ENCODE measurements at regions not wholly inside any gene's neighbourhood (a gene's known extent, or its start where the extent isn't known, plus 50 kb on each side); places are given as distances from the start of the nearest gene placed in this dataset.

DNA sequence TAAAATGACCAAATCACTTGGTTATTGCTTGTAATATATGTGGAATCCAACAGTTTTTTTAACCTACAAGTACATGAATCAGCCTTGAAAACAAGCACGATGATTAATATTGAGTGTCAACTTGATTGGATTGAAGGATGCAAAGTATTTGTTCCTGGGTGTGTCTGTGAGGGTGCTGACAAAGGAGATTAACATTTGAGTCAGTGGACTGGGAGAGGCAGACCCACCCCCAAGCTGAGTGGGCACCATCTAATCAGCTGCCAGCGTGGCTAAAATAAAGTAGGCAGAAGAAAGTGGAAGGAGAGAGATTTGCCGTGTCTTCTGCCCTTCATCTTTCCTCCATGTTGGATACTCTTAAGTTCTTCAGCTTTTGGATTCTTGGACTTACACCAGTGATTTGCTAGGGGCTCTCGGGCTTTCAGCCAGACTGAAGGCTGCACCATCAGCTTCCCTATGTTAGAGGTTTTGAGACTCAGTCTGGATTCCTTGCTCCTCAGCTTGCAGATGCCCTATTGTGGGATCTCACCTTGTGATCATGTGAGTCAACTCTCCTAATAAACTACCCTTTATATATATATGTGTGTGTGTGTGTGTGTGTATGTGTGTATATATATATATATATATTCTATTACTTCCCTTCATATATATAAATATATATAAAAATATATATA, 118.4 kb upstream of the WDR11 start:
- H3K4me1 Mint-ChIP-seq = no peaks in the 10 kb centered on the region
- no peak for DNase-seq
- TF ChIP-seq, protein P1, sequence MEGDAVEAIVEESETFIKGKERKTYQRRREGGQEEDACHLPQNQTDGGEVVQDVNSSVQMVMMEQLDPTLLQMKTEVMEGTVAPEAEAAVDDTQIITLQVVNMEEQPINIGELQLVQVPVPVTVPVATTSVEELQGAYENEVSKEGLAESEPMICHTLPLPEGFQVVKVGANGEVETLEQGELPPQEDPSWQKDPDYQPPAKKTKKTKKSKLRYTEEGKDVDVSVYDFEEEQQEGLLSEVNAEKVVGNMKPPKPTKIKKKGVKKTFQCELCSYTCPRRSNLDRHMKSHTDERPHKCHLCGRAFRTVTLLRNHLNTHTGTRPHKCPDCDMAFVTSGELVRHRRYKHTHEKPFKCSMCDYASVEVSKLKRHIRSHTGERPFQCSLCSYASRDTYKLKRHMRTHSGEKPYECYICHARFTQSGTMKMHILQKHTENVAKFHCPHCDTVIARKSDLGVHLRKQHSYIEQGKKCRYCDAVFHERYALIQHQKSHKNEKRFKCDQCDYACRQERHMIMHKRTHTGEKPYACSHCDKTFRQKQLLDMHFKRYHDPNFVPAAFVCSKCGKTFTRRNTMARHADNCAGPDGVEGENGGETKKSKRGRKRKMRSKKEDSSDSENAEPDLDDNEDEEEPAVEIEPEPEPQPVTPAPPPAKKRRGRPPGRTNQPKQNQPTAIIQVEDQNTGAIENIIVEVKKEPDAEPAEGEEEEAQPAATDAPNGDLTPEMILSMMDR (conservative IDR thresholded peaks at IDR 0.05) = no peak
- Histone ChIP-seq H2AK5ac (ENCODE audit: insufficient read length, low read length) (no peak overlapping the region), H3K79me1 (ENCODE audit: insufficient read depth, low read depth, low read length, poor library complexity, severe bottlenecking) (no peaks in the 10 kb centered on the region), H3K27me3 (ENCODE audit: insufficient read depth, low read length) (no peaks in the 10 kb centered on the region), H4K8ac (replicated peaks; ENCODE audit: insufficient read length, low read depth, low read length) (no peak overlapping the region), H2BK120ac (ENCODE audit: low read depth, low read length, poor library complexity, severe bottlenecking) (no peak overlapping the region), H2BK20ac (ENCODE audit: low read depth, low read length, poor library complexity, severe bottlenecking) (no peak overlapping the region), H3K9me3 (ENCODE audit: control insufficient read depth, low read depth, low read length) (no peaks in the 10 kb centered on the region), H3K23ac (ENCODE audit: insufficient read length, low read depth, low read length) (no peak overlapping the region), H4K20me1 (ENCODE audit: control insufficient read depth, insufficient read depth, insufficient read length) (no peaks in the 10 kb centered on the region), H2BK5ac (ENCODE audit: insufficient read length, low read length) (no peak overlapping the region), H3K14ac (ENCODE audit: insufficient read depth, low read length) (no peak overlapping the region), H3K23me2 (ENCODE audit: insufficient read length, low read depth, low read length, poor library complexity, severe bottlenecking) (no peaks in the 10 kb centered on the region), H3K56ac (ENCODE audit: insufficient read length, low read depth, low read length) (no peak overlapping the region), H3K4me2 (ENCODE audit: insufficient read depth, insufficient read length, low read length) (no peak overlapping the region), H2AFZ (ENCODE audit: low read length) (no peak overlapping the region), H3T11ph (ENCODE audit: low read length) (no peak overlapping the region), H3K4ac (ENCODE audit: low read depth, low read length) (no peak overlapping the region), H3K4me1 (ENCODE audit: insufficient read depth, low read length) (no peaks in the 10 kb centered on the region), H3K79me2 (ENCODE audit: insufficient read depth, low read length) (no peaks in the 10 kb centered on the region), H2BK15ac (ENCODE audit: low read depth, low read length) (no peak overlapping the region), H3K18ac (ENCODE audit: insufficient read length, low read depth, low read length) (no peak overlapping the region), H3K27ac (ENCODE audit: insufficient read length, low read depth, low read length) (no peak overlapping the region), H3K9ac (ENCODE audit: extremely low read depth, insufficient read length, low read length) (no peak overlapping the region), H4K5ac (ENCODE audit: insufficient read length, low read depth, low read length) (no peak overlapping the region), H4K91ac (ENCODE audit: insufficient read length, low read depth, low read length) (no peak overlapping the region), H2BK12ac (ENCODE audit: insufficient read length, low read depth, low read length) (no peak overlapping the region)
- H3K27ac Mint-ChIP-seq = no peak overlapping the region
- H3K4me3 Mint-ChIP-seq = no peak overlapping the region
- H3K27me3 Mint-ChIP-seq (ENCODE audit: low read depth) = no peaks in the 10 kb centered on the region; the same call in 1 of the 2 replicates
- no peaks in the 10 kb centered on the region for H3K9me3 Mint-ChIP-seq
- no CpG with 5 or more reads among the region's 4 CpGs for WGBS (ENCODE audit: extremely low coverage, insufficient read length, low lambda C conversion rate)
- no peaks in the 10 kb centered on the region for H3K36me3 Mint-ChIP-seq (ENCODE audit: insufficient read depth in 1 of 3, low read depth in 3 of 3)

All from H9 (cell line).